Keratinocyte (primary cell): ENCODE measurements at regions not wholly inside any gene's neighbourhood (a gene's known extent, or its start where the extent isn't known, plus 50 kb on each side); places are given as distances from the start of the nearest gene placed in this dataset.

Experiments
- CTCF ChIP-seq, 3 experiments: IDR thresholded peaks in 1 of 3; conservative IDR thresholded peaks in 1 of 3; optimal IDR thresholded peaks in 1 of 3; 2 replicates in 2 of 3; 3 replicates in 1 of 3; pipeline versions ENCODE3 to v1.5.1; 2011; ENCODE audit warnings: low read length in 3 of 3, mild to moderate bottlenecking in 3 of 3, moderate library complexity in 2 of 3, control low read depth in 1 of 3, inconsistent platforms in 1 of 3; ENCODE audit not compliant: insufficient read depth in 2 of 3; ENCODE audit errors: extremely low read depth in 1 of 3
- EZH2 ChIP-seq: IDR thresholded peaks from one replicate; pipeline ENCODE4 v1.6.1; 2012; ENCODE audit warnings: inconsistent platforms, mild to moderate bottlenecking, low read length, moderate library complexity

GRCh38 chr5:23157716-23158115 is 304.6 kb upstream of the CDH12 start:
- no peak for TF ChIP-seq EZH2
- no peak for TF ChIP-seq CTCF (optimal IDR thresholded peaks at IDR 0.05 in 1 of 3, IDR thresholded peaks at IDR 0.05 in 1 of 3, conservative IDR thresholded peaks at IDR 0.05 in 1 of 3; ENCODE audit: extremely low read depth in 1 of 3, insufficient read depth in 2 of 3, low read length in 3 of 3)
